ENCODE measurements at regions not wholly inside any gene's neighbourhood (a gene's known extent, or its start where the extent isn't known, plus 50 kb on each side); places are given as distances from the start of the nearest gene placed in this dataset.

DNA sequence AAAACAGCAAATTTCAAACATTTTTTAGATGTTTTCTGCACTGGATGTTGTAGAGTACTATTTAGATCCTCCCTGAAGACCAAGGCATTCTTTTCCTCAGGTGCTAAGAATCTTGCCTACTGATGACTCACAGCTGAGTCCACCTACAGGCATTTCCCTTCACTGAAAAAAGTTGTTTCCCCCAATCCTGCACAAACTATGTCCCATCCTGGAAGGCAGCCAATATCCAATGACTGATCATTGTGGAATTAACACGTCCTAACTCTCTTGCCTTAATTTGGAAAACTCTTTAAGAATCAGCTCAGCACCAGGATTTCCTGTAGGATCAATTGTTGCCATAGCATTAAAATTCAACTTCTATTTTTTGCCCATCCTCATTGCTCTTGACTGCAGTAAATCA lies 268.4 kb upstream of the IRAK1BP1 start:
- CTCF ChIA-PET = interaction anchor here (2.7 kb wide), 1 partner anchor 12 kb away, joined by 14 read pairs; no protein-coding TSS in a partner anchor
- Histone ChIP-seq H3K4me3 (ENCODE audit: low read depth, low read length) (no peak overlapping the region), H3K27ac (ENCODE audit: extremely low read depth, low read depth, low read length) (no peak overlapping the region)

DNA sequence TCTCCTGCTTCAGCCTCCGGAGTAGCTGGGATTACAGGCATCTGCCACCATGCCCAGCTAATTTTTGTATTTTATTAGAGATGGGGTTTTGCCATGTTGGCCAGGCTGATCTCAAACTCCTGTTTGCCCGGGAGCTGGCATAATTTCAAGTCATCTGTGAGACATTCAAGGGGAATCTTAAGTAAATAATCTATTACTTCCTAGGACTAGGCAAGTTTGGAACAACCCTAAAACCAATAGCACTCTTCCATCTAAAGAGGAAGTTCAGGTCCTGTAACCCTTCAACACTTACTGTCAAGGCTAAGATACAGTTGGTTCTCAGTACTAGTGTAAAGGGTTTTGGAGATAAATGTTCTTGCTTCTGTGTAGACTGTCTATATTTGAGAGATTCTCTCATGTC lies 267.8 kb upstream of the IRAK1BP1 start:
- Histone ChIP-seq H3K4me1 (ENCODE audit: control insufficient read depth, insufficient read depth, low read length) (no peaks in the 10 kb centered on the region), H3K9me3 (ENCODE audit: control insufficient read depth, insufficient read depth, low read depth, low read length) (no peaks in the 10 kb centered on the region), H3K36me3 (ENCODE audit: control insufficient read depth in 2 of 2, insufficient read depth in 1 of 2, low read length in 2 of 2) (no peaks in the 10 kb centered on the region), H3K27ac (ENCODE audit: extremely low read depth, low read depth, low read length) (no peak overlapping the region), H3K4me3 (ENCODE audit: low read depth, low read length) (no peak overlapping the region)
- TF ChIP-seq GFI1B (tag by site-specific recombination; IDR thresholded peaks at IDR 0.05) (no peak), ZNF37A (tag by site-specific recombination; IDR thresholded peaks at IDR 0.05) (no peak), FEZF1 (tag by site-specific recombination; IDR thresholded peaks at IDR 0.05) (no peak), ZNF274 (IDR thresholded peaks at IDR 0.05; ENCODE audit: low read length) (no peak), ZNF274 (tag by site-specific recombination; IDR thresholded peaks at IDR 0.05; ENCODE audit: borderline replicate concordance) (no peak), ZBTB7A (tag by site-specific recombination; IDR thresholded peaks at IDR 0.05; ENCODE audit: low read depth) (no peak)
- TF ChIP-seq, protein P1, sequence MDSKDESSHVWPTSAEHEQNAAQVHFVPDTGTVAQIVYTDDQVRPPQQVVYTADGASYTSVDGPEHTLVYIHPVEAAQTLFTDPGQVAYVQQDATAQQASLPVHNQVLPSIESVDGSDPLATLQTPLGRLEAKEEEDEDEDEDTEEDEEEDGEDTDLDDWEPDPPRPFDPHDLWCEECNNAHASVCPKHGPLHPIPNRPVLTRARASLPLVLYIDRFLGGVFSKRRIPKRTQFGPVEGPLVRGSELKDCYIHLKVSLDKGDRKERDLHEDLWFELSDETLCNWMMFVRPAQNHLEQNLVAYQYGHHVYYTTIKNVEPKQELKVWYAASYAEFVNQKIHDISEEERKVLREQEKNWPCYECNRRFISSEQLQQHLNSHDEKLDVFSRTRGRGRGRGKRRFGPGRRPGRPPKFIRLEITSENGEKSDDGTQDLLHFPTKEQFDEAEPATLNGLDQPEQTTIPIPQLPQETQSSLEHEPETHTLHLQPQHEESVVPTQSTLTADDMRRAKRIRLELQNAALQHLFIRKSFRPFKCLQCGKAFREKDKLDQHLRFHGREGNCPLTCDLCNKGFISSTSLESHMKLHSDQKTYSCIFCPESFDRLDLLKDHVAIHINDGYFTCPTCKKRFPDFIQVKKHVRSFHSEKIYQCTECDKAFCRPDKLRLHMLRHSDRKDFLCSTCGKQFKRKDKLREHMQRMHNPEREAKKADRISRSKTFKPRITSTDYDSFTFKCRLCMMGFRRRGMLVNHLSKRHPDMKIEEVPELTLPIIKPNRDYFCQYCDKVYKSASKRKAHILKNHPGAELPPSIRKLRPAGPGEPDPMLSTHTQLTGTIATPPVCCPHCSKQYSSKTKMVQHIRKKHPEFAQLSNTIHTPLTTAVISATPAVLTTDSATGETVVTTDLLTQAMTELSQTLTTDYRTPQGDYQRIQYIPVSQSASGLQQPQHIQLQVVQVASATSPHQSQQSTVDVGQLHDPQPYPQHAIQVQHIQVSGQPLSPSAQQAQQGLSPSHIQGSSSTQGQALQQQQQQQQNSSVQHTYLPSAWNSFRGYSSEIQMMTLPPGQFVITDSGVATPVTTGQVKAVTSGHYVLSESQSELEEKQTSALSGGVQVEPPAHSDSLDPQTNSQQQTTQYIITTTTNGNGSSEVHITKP (tag by site-specific recombination; IDR thresholded peaks at IDR 0.05) = no peak
- TF ChIP-seq, protein P2, sequence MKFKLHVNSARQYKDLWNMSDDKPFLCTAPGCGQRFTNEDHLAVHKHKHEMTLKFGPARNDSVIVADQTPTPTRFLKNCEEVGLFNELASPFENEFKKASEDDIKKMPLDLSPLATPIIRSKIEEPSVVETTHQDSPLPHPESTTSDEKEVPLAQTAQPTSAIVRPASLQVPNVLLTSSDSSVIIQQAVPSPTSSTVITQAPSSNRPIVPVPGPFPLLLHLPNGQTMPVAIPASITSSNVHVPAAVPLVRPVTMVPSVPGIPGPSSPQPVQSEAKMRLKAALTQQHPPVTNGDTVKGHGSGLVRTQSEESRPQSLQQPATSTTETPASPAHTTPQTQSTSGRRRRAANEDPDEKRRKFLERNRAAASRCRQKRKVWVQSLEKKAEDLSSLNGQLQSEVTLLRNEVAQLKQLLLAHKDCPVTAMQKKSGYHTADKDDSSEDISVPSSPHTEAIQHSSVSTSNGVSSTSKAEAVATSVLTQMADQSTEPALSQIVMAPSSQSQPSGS (tag by site-specific recombination; IDR thresholded peaks at IDR 0.05; ENCODE audit: low read depth) = no peak
- TF ChIP-seq, protein P3, sequence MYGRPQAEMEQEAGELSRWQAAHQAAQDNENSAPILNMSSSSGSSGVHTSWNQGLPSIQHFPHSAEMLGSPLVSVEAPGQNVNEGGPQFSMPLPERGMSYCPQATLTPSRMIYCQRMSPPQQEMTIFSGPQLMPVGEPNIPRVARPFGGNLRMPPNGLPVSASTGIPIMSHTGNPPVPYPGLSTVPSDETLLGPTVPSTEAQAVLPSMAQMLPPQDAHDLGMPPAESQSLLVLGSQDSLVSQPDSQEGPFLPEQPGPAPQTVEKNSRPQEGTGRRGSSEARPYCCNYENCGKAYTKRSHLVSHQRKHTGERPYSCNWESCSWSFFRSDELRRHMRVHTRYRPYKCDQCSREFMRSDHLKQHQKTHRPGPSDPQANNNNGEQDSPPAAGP (tag by site-specific recombination; IDR thresholded peaks at IDR 0.05) = no peak
- TF ChIP-seq, protein P4, sequence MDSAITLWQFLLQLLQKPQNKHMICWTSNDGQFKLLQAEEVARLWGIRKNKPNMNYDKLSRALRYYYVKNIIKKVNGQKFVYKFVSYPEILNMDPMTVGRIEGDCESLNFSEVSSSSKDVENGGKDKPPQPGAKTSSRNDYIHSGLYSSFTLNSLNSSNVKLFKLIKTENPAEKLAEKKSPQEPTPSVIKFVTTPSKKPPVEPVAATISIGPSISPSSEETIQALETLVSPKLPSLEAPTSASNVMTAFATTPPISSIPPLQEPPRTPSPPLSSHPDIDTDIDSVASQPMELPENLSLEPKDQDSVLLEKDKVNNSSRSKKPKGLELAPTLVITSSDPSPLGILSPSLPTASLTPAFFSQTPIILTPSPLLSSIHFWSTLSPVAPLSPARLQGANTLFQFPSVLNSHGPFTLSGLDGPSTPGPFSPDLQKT (IDR thresholded peaks at IDR 0.05; ENCODE audit: borderline replicate concordance, low read depth, low read length) = no peak
- TF ChIP-seq, protein P5, sequence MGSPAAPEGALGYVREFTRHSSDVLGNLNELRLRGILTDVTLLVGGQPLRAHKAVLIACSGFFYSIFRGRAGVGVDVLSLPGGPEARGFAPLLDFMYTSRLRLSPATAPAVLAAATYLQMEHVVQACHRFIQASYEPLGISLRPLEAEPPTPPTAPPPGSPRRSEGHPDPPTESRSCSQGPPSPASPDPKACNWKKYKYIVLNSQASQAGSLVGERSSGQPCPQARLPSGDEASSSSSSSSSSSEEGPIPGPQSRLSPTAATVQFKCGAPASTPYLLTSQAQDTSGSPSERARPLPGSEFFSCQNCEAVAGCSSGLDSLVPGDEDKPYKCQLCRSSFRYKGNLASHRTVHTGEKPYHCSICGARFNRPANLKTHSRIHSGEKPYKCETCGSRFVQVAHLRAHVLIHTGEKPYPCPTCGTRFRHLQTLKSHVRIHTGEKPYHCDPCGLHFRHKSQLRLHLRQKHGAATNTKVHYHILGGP (tag by site-specific recombination; IDR thresholded peaks at IDR 0.05) = no peak
- POLR2A ChIA-PET = interaction anchor here (0.7 kb wide), 1 partner anchor 708 kb away, joined by 5 read pairs; no protein-coding TSS in a partner anchor
- CTCF ChIA-PET = interaction anchor here (0.7 to 2.7 kb wide), 2 partner anchors 12 to 211 kb away, joined by 4 to 14 read pairs; no protein-coding TSS in a partner anchor

More for the DNA sequence above, 268.4 kb upstream of the IRAK1BP1 start:
- POLR2A ChIA-PET = no interaction called here
- Histone ChIP-seq H3K36me3 (ENCODE audit: control insufficient read depth in 2 of 2, insufficient read depth in 1 of 2, low read length in 2 of 2) (no peaks in the 10 kb centered on the region), H3K4me1 (ENCODE audit: control insufficient read depth, insufficient read depth, low read length) (no peaks in the 10 kb centered on the region), H3K9me3 (ENCODE audit: control insufficient read depth, insufficient read depth, low read depth, low read length) (no peaks in the 10 kb centered on the region)
- TF ChIP-seq ZNF785 (tag by site-specific recombination; IDR thresholded peaks at IDR 0.05) (no peak), ZNF561 (tag by site-specific recombination; IDR thresholded peaks at IDR 0.05; ENCODE audit: borderline replicate concordance) (no peak), ZNF37A (tag by site-specific recombination; IDR thresholded peaks at IDR 0.05) (0 out of 2 replicates have a peak, but pooled peaks have one; percentile 12), GFI1B (tag by site-specific recombination; IDR thresholded peaks at IDR 0.05) (no peak)
- TF ChIP-seq, protein P6, sequence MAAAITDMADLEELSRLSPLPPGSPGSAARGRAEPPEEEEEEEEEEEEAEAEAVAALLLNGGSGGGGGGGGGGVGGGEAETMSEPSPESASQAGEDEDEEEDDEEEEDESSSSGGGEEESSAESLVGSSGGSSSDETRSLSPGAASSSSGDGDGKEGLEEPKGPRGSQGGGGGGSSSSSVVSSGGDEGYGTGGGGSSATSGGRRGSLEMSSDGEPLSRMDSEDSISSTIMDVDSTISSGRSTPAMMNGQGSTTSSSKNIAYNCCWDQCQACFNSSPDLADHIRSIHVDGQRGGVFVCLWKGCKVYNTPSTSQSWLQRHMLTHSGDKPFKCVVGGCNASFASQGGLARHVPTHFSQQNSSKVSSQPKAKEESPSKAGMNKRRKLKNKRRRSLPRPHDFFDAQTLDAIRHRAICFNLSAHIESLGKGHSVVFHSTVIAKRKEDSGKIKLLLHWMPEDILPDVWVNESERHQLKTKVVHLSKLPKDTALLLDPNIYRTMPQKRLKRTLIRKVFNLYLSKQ (tag by site-specific recombination; IDR thresholded peaks at IDR 0.05; ENCODE audit: borderline replicate concordance) = no peak
- TF ChIP-seq, protein P7, sequence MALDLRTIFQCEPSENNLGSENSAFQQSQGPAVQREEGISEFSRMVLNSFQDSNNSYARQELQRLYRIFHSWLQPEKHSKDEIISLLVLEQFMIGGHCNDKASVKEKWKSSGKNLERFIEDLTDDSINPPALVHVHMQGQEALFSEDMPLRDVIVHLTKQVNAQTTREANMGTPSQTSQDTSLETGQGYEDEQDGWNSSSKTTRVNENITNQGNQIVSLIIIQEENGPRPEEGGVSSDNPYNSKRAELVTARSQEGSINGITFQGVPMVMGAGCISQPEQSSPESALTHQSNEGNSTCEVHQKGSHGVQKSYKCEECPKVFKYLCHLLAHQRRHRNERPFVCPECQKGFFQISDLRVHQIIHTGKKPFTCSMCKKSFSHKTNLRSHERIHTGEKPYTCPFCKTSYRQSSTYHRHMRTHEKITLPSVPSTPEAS (tag by site-specific recombination; IDR thresholded peaks at IDR 0.05) = no peak
- TF ChIP-seq, protein P8, sequence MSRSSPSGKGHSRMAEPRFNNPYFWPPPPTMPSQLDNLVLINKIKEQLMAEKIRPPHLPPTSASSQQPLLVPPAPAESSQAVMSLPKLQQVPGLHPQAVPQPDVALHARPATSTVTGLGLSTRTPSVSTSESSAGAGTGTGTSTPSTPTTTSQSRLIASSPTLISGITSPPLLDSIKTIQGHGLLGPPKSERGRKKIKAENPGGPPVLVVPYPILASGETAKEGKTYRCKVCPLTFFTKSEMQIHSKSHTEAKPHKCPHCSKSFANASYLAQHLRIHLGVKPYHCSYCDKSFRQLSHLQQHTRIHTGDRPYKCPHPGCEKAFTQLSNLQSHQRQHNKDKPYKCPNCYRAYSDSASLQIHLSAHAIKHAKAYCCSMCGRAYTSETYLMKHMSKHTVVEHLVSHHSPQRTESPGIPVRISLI (tag by site-specific recombination; IDR thresholded peaks at IDR 0.05) = 0 out of 2 replicates have a peak, but pooled peaks have one; percentile 31
- TF ChIP-seq, protein P9, sequence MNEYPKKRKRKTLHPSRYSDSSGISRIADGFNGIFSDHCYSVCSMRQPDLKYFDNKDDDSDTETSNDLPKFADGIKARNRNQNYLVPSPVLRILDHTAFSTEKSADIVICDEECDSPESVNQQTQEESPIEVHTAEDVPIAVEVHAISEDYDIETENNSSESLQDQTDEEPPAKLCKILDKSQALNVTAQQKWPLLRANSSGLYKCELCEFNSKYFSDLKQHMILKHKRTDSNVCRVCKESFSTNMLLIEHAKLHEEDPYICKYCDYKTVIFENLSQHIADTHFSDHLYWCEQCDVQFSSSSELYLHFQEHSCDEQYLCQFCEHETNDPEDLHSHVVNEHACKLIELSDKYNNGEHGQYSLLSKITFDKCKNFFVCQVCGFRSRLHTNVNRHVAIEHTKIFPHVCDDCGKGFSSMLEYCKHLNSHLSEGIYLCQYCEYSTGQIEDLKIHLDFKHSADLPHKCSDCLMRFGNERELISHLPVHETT (tag by site-specific recombination; IDR thresholded peaks at IDR 0.05) = no peak

Measured in HEK293 (cell line).